H1 (cell line): ENCODE measurements at regions not wholly inside any gene's neighbourhood (a gene's known extent, or its start where the extent isn't known, plus 50 kb on each side); places are given as distances from the start of the nearest gene placed in this dataset.
A peak's percentile ranks its signal among the peaks of the same experiment; 100 is the strongest.

Experiments used
- CTCF ChIA-PET: fragments of 300-600 bp; sonication (Branson Sonifier 250); formaldehyde crosslinking; loops from one replicate; lab custom pipeline; 2021; ENCODE audit not compliant: partially characterized antibody; lab: Charles Lee
- POLR2A ChIA-PET: fragments of 300-600 bp; sonication (Branson Sonifier 250); formaldehyde crosslinking; loops from one replicate; lab custom pipeline; 2021; ENCODE audit warnings: inconsistent platforms; ENCODE audit not compliant: partially characterized antibody; lab: Charles Lee
- DNase-seq, 2 experiments: peaks; one replicate each; pipeline versions ENCODE4 v3.0.0 to v3.0.0-alpha.2; 2010 to 2022; ENCODE audit warnings: low spot score in 2 of 2, low read depth in 1 of 2, mixed read lengths in 1 of 2
- FAIRE-seq: peaks from 2 replicates; lab custom pipeline; 2011; peaks lifted over from hg19 to GRCh38; lab: Jason Lieb, UNC
- H2AFZ ChIP-seq: 2 replicates; pipeline ENCODE4 v1.8.1; 2012; ENCODE audit warnings: low read length, inconsistent platforms
- H2AK5ac ChIP-seq: 2 replicates; pipeline ENCODE4 v1.6.1; 2013; ENCODE audit warnings: low read depth, low read length
- H2BK120ac ChIP-seq: replicated peaks from 2 replicates; pipeline ENCODE3; 2013; ENCODE audit warnings: low read depth, low read length, inconsistent platforms
- H2BK12ac ChIP-seq: 2 replicates; pipeline ENCODE4 v1.6.1; 2013; ENCODE audit warnings: low read depth, low read length
- H2BK15ac ChIP-seq: 2 replicates; pipeline ENCODE4 v1.6.1; 2013; ENCODE audit warnings: low read length
- H2BK20ac ChIP-seq: 2 replicates; pipeline ENCODE4 v1.6.1; 2013; ENCODE audit warnings: low read length
- H2BK5ac ChIP-seq: 2 replicates; pipeline ENCODE4 v1.6.1; 2013; ENCODE audit warnings: low read depth, low read length
- H3K14ac ChIP-seq: 2 replicates; pipeline ENCODE4 v1.6.1; 2013; ENCODE audit warnings: inconsistent platforms; ENCODE audit not compliant: insufficient read length
- H3K18ac ChIP-seq: 2 replicates; pipeline ENCODE4 v1.6.1; 2013; ENCODE audit warnings: low read length; ENCODE audit errors: extremely low read depth
- H3K23ac ChIP-seq: 2 replicates; pipeline ENCODE4 v1.6.1; 2013; ENCODE audit warnings: inconsistent platforms; ENCODE audit not compliant: insufficient read length
- H3K23me2 ChIP-seq: 2 replicates; pipeline ENCODE4 v1.6.1; 2013; ENCODE audit warnings: low read depth, low read length
- H3K27ac ChIP-seq: 2 replicates; pipeline ENCODE4 v1.6.1; 2011; ENCODE audit warnings: low read depth, low read length, inconsistent platforms
- H3K27me3 ChIP-seq, 4 experiments: replicated peaks in 1 of 4; 1 replicate in 1 of 4; 2 replicates in 3 of 4; pipeline versions ENCODE4 v1.6.1 to v1.8.1; 2011 to 2013; ENCODE audit warnings: low read length in 3 of 4, mild to moderate bottlenecking in 3 of 4, inconsistent platforms in 2 of 4, mixed read lengths in 2 of 4, moderate library complexity in 1 of 4; ENCODE audit not compliant: control insufficient read depth in 3 of 4, insufficient read depth in 3 of 4; ENCODE audit errors: extremely low read depth in 1 of 4
- H3K36me3 ChIP-seq, 4 experiments: 2 replicates each; pipeline versions ENCODE4 v1.6.1 to v1.8.1; 2011 to 2013; ENCODE audit warnings: mild to moderate bottlenecking in 4 of 4, low read length in 3 of 4, moderate library complexity in 2 of 4, control low read depth in 1 of 4, inconsistent platforms in 1 of 4; ENCODE audit not compliant: insufficient read depth in 4 of 4, control insufficient read depth in 2 of 4
- H3K4ac ChIP-seq: replicated peaks from 2 replicates; pipeline ENCODE3; 2013; ENCODE audit warnings: low read length, low read depth, mixed read lengths, inconsistent platforms; ENCODE audit not compliant: insufficient read length
- H3K4me1 ChIP-seq, 4 experiments: replicated peaks in 1 of 4; 1 replicate in 1 of 4; 2 replicates in 3 of 4; pipeline versions ENCODE4 v1.6.1 to v1.8.1; 2011 to 2013; ENCODE audit warnings: low read length in 3 of 4, inconsistent platforms in 2 of 4, mixed read lengths in 1 of 4; ENCODE audit not compliant: insufficient read depth in 4 of 4, control insufficient read depth in 3 of 4
- H3K4me2 ChIP-seq, 2 experiments: 2 replicates each; pipeline versions ENCODE4 v1.6.1 to v1.8.1; 2011 to 2013; ENCODE audit warnings: low read depth in 2 of 2, low read length in 2 of 2, control low read depth in 1 of 2, inconsistent platforms in 1 of 2, mild to moderate bottlenecking in 1 of 2; ENCODE audit not compliant: insufficient read depth in 1 of 2
- H3K4me3 ChIP-seq, 4 experiments: fragments of 200-600, 300-600 bp in 1 of 4; sonication (generic), shearing (Covaris generic), sonication (Bioruptor Twin) in 1 of 4; 2 replicates each; pipeline versions ENCODE4 v1.5.1 to v1.8.1; 2011 to 2016; ENCODE audit warnings: low read length in 4 of 4, low read depth in 3 of 4, control low read depth in 2 of 4, inconsistent platforms in 2 of 4, mild to moderate bottlenecking in 2 of 4, mixed read lengths in 1 of 4, moderate library complexity in 1 of 4; ENCODE audit not compliant: insufficient read depth in 2 of 4; ENCODE audit errors: extremely low read depth in 1 of 4
- H3K56ac ChIP-seq: replicated peaks from 2 replicates; pipeline ENCODE3; 2013; ENCODE audit warnings: low read depth, mild to moderate bottlenecking, mixed read lengths, low read length, inconsistent platforms; ENCODE audit not compliant: insufficient read length
- H3K79me1 ChIP-seq: 2 replicates; pipeline ENCODE4 v1.6.1; 2013; ENCODE audit warnings: low read depth, low read length, control low read depth
- H3K79me2 ChIP-seq, 2 experiments: 2 replicates each; pipeline versions ENCODE4 v1.6.1 to v1.8.1; 2012 to 2013; ENCODE audit warnings: low read length in 2 of 2, mild to moderate bottlenecking in 2 of 2, inconsistent platforms in 1 of 2; ENCODE audit not compliant: insufficient read depth in 2 of 2, control insufficient read depth in 1 of 2
- H3K9ac ChIP-seq, 4 experiments: replicated peaks in 1 of 4; 1 replicate in 1 of 4; 2 replicates in 3 of 4; pipeline versions ENCODE4 v1.6.1 to v1.8.1; 2011 to 2013; ENCODE audit warnings: low read depth in 3 of 4, low read length in 3 of 4, control low read depth in 2 of 4, mild to moderate bottlenecking in 2 of 4, moderate library complexity in 2 of 4, inconsistent platforms in 1 of 4; ENCODE audit errors: extremely low read depth in 1 of 4
- H3K9me3 ChIP-seq, 2 experiments: 2 replicates each; pipeline versions ENCODE4 v1.6.1 to v1.8.1; 2012 to 2013; ENCODE audit warnings: mild to moderate bottlenecking in 2 of 2, moderate library complexity in 2 of 2, control low read depth in 1 of 2, inconsistent platforms in 1 of 2, low read depth in 1 of 2, low read length in 1 of 2, mixed read lengths in 1 of 2; ENCODE audit not compliant: insufficient read depth in 2 of 2
- H4K20me1 ChIP-seq, 2 experiments: replicated peaks in 1 of 2; 2 replicates each; pipeline versions ENCODE3 to v1.8.1; 2011 to 2013; ENCODE audit warnings: inconsistent platforms in 2 of 2, low read length in 2 of 2, mild to moderate bottlenecking in 1 of 2; ENCODE audit not compliant: insufficient read depth in 2 of 2, control insufficient read depth in 1 of 2
- H4K5ac ChIP-seq: 2 replicates; pipeline ENCODE4 v1.6.1; 2013; ENCODE audit warnings: low read length, low read depth, mixed read lengths, inconsistent platforms; ENCODE audit not compliant: insufficient read length
- H4K8ac ChIP-seq: 2 replicates; pipeline ENCODE4 v1.8.0; 2013; ENCODE audit warnings: mild to moderate bottlenecking, moderate library complexity, low read length, inconsistent platforms; ENCODE audit not compliant: insufficient read depth; ENCODE audit errors: extremely low read depth
- H4K91ac ChIP-seq: replicated peaks from 2 replicates; pipeline ENCODE3; 2013; ENCODE audit warnings: low read length, mixed read lengths, inconsistent platforms; ENCODE audit not compliant: insufficient read length
- BRCA1 ChIP-seq: IDR thresholded peaks from 2 replicates; pipeline ENCODE4 v1.6.1; 2012; ENCODE audit warnings: low read depth, low read length, improper control_type of control experiment
- CTCF ChIP-seq, 3 experiments: IDR thresholded peaks; 1 replicate in 2 of 3; 2 replicates in 1 of 3; pipeline versions ENCODE4 v1.5.1 to v1.6.1; 2011; ENCODE audit warnings: low read length in 3 of 3, mild to moderate bottlenecking in 3 of 3, inconsistent platforms in 2 of 3, low read depth in 1 of 3, moderate library complexity in 1 of 3; ENCODE audit not compliant: insufficient read depth in 1 of 3; ENCODE audit errors: control extremely low read depth in 1 of 3
- JUN ChIP-seq: IDR thresholded peaks from 2 replicates; pipeline ENCODE4 v1.6.1; 2011; ENCODE audit warnings: low read depth, mild to moderate bottlenecking, improper control_type of control experiment, low read length
- KDM1A ChIP-seq: fragments of 200-600, 300-600 bp; sonication (generic); IDR thresholded peaks from 2 replicates; pipeline ENCODE4 v1.7.1; 2016; ENCODE audit warnings: mild to moderate bottlenecking, low read length, borderline replicate concordance
- KDM4A ChIP-seq: IDR thresholded peaks from one replicate; pipeline ENCODE4 v1.7.1; 2012; ENCODE audit warnings: low read depth, mild to moderate bottlenecking, moderate library complexity, low read length, inconsistent platforms; ENCODE audit not compliant: severe bottlenecking
- POLR2AphosphoS5 ChIP-seq: IDR thresholded peaks from 2 replicates; pipeline ENCODE4 v1.6.1; 2011; ENCODE audit warnings: low read depth, low read length
- RAD21 ChIP-seq, 2 experiments: IDR thresholded peaks in 1 of 2; conservative IDR thresholded peaks in 1 of 2; 2 replicates each; pipeline ENCODE4 v1.6.1; 2011; ENCODE audit warnings: low read depth in 2 of 2, low read length in 2 of 2, improper control_type of control experiment in 1 of 2, inconsistent platforms in 1 of 2, mild to moderate bottlenecking in 1 of 2, moderate library complexity in 1 of 2
- SIN3A ChIP-seq, 2 experiments: IDR thresholded peaks in 1 of 2; conservative IDR thresholded peaks in 1 of 2; 2 replicates each; pipeline ENCODE4 v1.6.1; 2011 to 2012; ENCODE audit warnings: low read length in 2 of 2, improper control_type of control experiment in 1 of 2, low read depth in 1 of 2, mild to moderate bottlenecking in 1 of 2
- WGBS, 2 experiments: shearing (Covaris generic) in 1 of 2; methylation state at CpG; one replicate each; pipeline versions ENCODE4 v1.1.6 to v1.1.7; 2013 to 2015; ENCODE audit warnings: low lambda C conversion rate in 2 of 2, mixed read lengths in 2 of 2, inconsistent platforms in 1 of 2, low coverage in 1 of 2, missing lambda C conversion rate in 1 of 2; ENCODE audit not compliant: insufficient replicate concordance in 2 of 2, insufficient coverage in 1 of 2, insufficient read length in 1 of 2; ENCODE audit errors: extremely low coverage in 1 of 2, missing lambda C conversion rate in 1 of 2; 5-methylcytosine and 5-hydroxymethylcytosine counted together

DNA sequence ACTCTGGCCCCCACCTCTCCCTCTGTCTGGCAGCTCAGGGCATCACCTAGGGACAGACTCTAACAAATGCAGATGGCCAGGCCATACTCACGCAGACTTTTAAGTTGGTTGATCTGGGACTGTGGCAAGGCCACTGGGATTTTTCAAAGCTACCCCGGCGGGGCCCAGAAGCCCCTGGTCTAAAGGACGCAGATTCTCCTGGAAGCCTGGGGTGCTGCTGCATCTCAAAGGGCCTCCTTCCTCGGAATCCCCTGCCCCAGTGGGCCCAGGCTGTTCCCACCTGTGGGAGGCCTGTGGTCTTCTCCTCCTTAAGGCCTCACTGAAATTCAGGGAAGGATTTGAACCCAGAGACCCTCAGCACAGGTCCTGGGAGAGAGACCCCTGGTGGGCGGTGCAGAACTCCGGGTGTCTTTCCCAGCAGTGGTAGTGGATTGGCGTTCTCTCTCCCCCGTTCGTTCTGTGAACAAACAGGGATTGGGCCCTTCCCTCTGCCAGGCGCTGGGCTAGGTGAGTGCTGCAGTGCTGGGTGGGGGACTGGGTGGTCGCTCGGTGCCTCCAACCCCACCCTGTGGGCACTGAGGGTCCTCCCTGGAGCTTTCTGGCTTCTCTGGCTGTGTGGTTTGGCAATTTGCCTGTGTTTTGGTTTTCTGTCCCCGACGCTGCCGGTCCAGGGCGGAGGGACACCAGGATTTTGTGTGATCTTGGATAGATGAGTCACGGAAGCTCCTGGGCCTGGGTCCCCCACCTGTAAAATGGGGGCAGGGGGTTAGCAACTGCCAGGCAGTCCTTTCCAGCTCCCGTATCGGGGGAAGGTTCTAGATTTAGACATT is 160.5 kb upstream of the GSE1 start:
- no peak overlapping the region for H4K5ac ChIP-seq
- no peak overlapping the region for H4K91ac ChIP-seq
- peaks cover 3% of the 10 kb centered on the region; the same call in 1 of the 2 replicates for H3K23me2 ChIP-seq
- TF ChIP-seq RAD21 (IDR thresholded peaks at IDR 0.05 in 1 of 2, conservative IDR thresholded peaks at IDR 0.05 in 1 of 2; ENCODE audit: low read depth in 2 of 2, low read length in 2 of 2) (peak in 1 of 2 experiments; percentile 15; a peak in 1 of 4 replicates), POLR2AphosphoS5 (no peak), SIN3A (conservative IDR thresholded peaks at IDR 0.05 in 1 of 2, IDR thresholded peaks at IDR 0.05 in 1 of 2; ENCODE audit: low read depth in 1 of 2, low read length in 2 of 2) (no peak), JUN (no peak), KDM1A (no peak), KDM4A (no peak), BRCA1 (no peak), CTCF (IDR thresholded peaks at IDR 0.05; ENCODE audit: control extremely low read depth in 1 of 3, insufficient read depth in 1 of 3, low read depth in 1 of 3, low read length in 3 of 3) (peak; percentile 8 to 28 (median 13); a peak in 3 of 4 replicates)
- no peak overlapping the region for H3K4me2 ChIP-seq
- WGBS, 2 experiments, result 83% methylated on average over 17 of the region's 20 CpGs; no CpG with 5 or more reads in 1 of the 2 experiments
- no peaks in the 10 kb centered on the region for H3K36me3 ChIP-seq
- no peak overlapping the region for H2BK20ac ChIP-seq
- no peak for DNase-seq
- peaks cover 1 to 8% of the 10 kb centered on the region in 2 experiments for H4K20me1 ChIP-seq
- no peak overlapping the region for H3K4me3 ChIP-seq
- CTCF ChIA-PET, result interaction anchor here (0.6 to 11.2 kb wide), 30 partner anchors 8 to 337 kb away, joined by 3 to 172 read pairs (median 5); no protein-coding TSS in a partner anchor
- no peak overlapping the region for H3K23ac ChIP-seq
- no peak overlapping the region for H2BK120ac ChIP-seq
- H4K8ac ChIP-seq, result no peak overlapping the region; the same call in 1 of the 2 replicates
- H3K79me1 ChIP-seq, result no peaks in the 10 kb centered on the region
- POLR2A ChIA-PET, result interaction anchor here (1.1 kb wide), 1 partner anchor 9 kb away, joined by 3 read pairs; no protein-coding TSS in a partner anchor
- H2BK12ac ChIP-seq, result no peak overlapping the region
- H2BK15ac ChIP-seq, result 0 out of 2 replicates have a peak overlapping the region, but pooled peaks have one; percentile 29
- no peak for FAIRE-seq
- no peak overlapping the region for H3K18ac ChIP-seq
- H3K4ac ChIP-seq, result no peak overlapping the region
- no peaks in the 10 kb centered on the region for H3K79me2 ChIP-seq
- H3K9ac ChIP-seq, result no peak overlapping the region
- H3K27me3 ChIP-seq, result peaks cover 0 to 4% (median 1%) of the 10 kb centered on the region in 4 experiments; a peak in 2 of 7 replicates
- H3K9me3 ChIP-seq, result no peaks in the 10 kb centered on the region
- H2AFZ ChIP-seq, result no peak overlapping the region
- no peak overlapping the region for H3K14ac ChIP-seq
- H3K4me1 ChIP-seq, result peaks cover 0 to 18% (median 10%) of the 10 kb centered on the region in 4 experiments; a peak in 6 of 7 replicates
- H3K56ac ChIP-seq, result no peak overlapping the region
- no peak overlapping the region for H2BK5ac ChIP-seq
- H3K27ac ChIP-seq, result no peak overlapping the region
- H2AK5ac ChIP-seq, result peak overlapping the region; percentile 90; the same call in 1 of the 2 replicates
